PFSK-1 (cell line): ENCODE measurements at regions not wholly inside any gene's neighbourhood (a gene's known extent, or its start where the extent isn't known, plus 50 kb on each side); places are given as distances from the start of the nearest gene placed in this dataset.

Experiments
- FOXP2 ChIP-seq: optimal IDR thresholded peaks from 2 replicates; pipeline ENCODE3; 2011; ENCODE audit warnings: borderline replicate concordance, control low read depth, inconsistent platforms; ENCODE audit not compliant: insufficient read depth; ENCODE audit errors: extremely low read length, extremely low read depth
- POLR2AphosphoS5 ChIP-seq: IDR thresholded peaks from 2 replicates; pipeline ENCODE4 v1.6.1; 2012; ENCODE audit warnings: low read depth, mild to moderate bottlenecking, control low read depth, low read length, moderate library complexity
- SIN3A ChIP-seq: IDR thresholded peaks from 2 replicates; pipeline ENCODE4 v1.6.1; 2012; ENCODE audit warnings: mild to moderate bottlenecking, low read length, moderate library complexity, borderline replicate concordance; ENCODE audit not compliant: insufficient read depth
- TAF1 ChIP-seq: IDR thresholded peaks from 2 replicates; pipeline ENCODE4 v1.6.1; 2012; ENCODE audit warnings: low read length, control low read depth, borderline replicate concordance; ENCODE audit not compliant: insufficient read depth
- TF ChIP-seq, protein P1 (sequence below), 2 experiments: IDR thresholded peaks; 2 replicates each; pipeline versions ENCODE4 v1.6.1 to v1.8.0; 2011 to 2012; ENCODE audit warnings: low read depth in 2 of 2, low read length in 2 of 2, control low read depth in 1 of 2, inconsistent platforms in 1 of 2, mild to moderate bottlenecking in 1 of 2, moderate library complexity in 1 of 2; ENCODE audit not compliant: insufficient read depth in 1 of 2

GRCh38 chr2:138365581-138365980, 136.0 kb upstream of the SPOPL start:
- TF ChIP-seq SIN3A (no peak), POLR2AphosphoS5 (no peak), TAF1 (no peak), FOXP2 (no peak)
- TF ChIP-seq, protein P1, sequence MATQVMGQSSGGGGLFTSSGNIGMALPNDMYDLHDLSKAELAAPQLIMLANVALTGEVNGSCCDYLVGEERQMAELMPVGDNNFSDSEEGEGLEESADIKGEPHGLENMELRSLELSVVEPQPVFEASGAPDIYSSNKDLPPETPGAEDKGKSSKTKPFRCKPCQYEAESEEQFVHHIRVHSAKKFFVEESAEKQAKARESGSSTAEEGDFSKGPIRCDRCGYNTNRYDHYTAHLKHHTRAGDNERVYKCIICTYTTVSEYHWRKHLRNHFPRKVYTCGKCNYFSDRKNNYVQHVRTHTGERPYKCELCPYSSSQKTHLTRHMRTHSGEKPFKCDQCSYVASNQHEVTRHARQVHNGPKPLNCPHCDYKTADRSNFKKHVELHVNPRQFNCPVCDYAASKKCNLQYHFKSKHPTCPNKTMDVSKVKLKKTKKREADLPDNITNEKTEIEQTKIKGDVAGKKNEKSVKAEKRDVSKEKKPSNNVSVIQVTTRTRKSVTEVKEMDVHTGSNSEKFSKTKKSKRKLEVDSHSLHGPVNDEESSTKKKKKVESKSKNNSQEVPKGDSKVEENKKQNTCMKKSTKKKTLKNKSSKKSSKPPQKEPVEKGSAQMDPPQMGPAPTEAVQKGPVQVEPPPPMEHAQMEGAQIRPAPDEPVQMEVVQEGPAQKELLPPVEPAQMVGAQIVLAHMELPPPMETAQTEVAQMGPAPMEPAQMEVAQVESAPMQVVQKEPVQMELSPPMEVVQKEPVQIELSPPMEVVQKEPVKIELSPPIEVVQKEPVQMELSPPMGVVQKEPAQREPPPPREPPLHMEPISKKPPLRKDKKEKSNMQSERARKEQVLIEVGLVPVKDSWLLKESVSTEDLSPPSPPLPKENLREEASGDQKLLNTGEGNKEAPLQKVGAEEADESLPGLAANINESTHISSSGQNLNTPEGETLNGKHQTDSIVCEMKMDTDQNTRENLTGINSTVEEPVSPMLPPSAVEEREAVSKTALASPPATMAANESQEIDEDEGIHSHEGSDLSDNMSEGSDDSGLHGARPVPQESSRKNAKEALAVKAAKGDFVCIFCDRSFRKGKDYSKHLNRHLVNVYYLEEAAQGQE (IDR thresholded peaks at IDR 0.05; ENCODE audit: insufficient read depth in 1 of 2, low read depth in 2 of 2, low read length in 2 of 2) = no peak

DNA sequence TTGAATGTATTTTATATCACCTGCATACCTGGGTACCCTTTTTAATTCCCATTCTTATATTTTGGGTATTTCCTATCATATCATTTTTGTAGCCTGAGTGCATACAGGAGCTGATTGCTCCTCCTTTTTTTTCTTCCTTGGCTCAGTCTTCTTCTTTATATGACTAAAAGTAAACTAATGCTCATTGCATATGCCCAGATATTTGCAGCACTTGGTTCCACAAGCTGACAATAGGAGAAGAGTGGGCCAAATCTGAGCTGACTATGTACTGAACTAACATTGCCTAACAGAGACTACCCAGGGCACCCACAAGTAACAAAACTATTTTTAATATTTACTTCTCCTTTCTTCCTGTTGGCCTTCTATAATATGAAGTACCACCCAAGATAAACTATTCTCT, 131.7 kb upstream of the SPOPL start:
- TF ChIP-seq, protein P1 (IDR thresholded peaks at IDR 0.05; ENCODE audit: insufficient read depth in 1 of 2, low read depth in 2 of 2, low read length in 2 of 2) = no peak
- TF ChIP-seq FOXP2 (no peak), SIN3A (no peak), POLR2AphosphoS5 (no peak), TAF1 (no peak)

- no peak for TF ChIP-seq POLR2AphosphoS5
- no peak for TF ChIP-seq FOXP2
- no peak for TF ChIP-seq SIN3A
- TF ChIP-seq, protein P1 (IDR thresholded peaks at IDR 0.05; ENCODE audit: insufficient read depth in 1 of 2, low read depth in 2 of 2, low read length in 2 of 2) = no peak
- TF ChIP-seq TAF1 = no peak
Measured at GRCh38 chr2:138373993-138374408, 127.6 kb upstream of the SPOPL start.

- TF ChIP-seq POLR2AphosphoS5 = no peak
- TF ChIP-seq SIN3A = no peak
- TF ChIP-seq, protein P1 (IDR thresholded peaks at IDR 0.05; ENCODE audit: insufficient read depth in 1 of 2, low read depth in 2 of 2, low read length in 2 of 2) = no peak
- no peak for TF ChIP-seq TAF1
- TF ChIP-seq FOXP2 = no peak
Measured at GRCh38 chr2:138381373-138381772, 120.2 kb upstream of the SPOPL start.

GRCh38 chr2:138382672-138383071, 118.9 kb upstream of the SPOPL start:
- TF ChIP-seq FOXP2 (no peak), TAF1 (no peak), SIN3A (no peak), POLR2AphosphoS5 (no peak)
- TF ChIP-seq, protein P1 (IDR thresholded peaks at IDR 0.05; ENCODE audit: insufficient read depth in 1 of 2, low read depth in 2 of 2, low read length in 2 of 2) = no peak
